Epithelial cell of esophagus (primary cell): ENCODE measurements at regions not wholly inside any gene's neighbourhood (a gene's known extent, or its start where the extent isn't known, plus 50 kb on each side); places are given as distances from the start of the nearest gene placed in this dataset.

Source experiments
- DNase-seq: peaks from one replicate; pipeline ENCODE4 v3.0.0; 2010; ENCODE audit warnings: low read depth
- H3K4me3 ChIP-seq: 2 replicates; pipeline ENCODE4 v1.5.1; 2011; ENCODE audit warnings: mild to moderate bottlenecking, low read length, control low read depth
- TF ChIP-seq, protein P1 (sequence below): IDR thresholded peaks from 2 replicates; pipeline ENCODE4 v1.5.1; 2011; ENCODE audit warnings: low read depth, mild to moderate bottlenecking, low read length, control low read depth, inconsistent platforms; ENCODE audit not compliant: insufficient read depth; ENCODE audit errors: missing control alignments

- TF ChIP-seq, protein P1, sequence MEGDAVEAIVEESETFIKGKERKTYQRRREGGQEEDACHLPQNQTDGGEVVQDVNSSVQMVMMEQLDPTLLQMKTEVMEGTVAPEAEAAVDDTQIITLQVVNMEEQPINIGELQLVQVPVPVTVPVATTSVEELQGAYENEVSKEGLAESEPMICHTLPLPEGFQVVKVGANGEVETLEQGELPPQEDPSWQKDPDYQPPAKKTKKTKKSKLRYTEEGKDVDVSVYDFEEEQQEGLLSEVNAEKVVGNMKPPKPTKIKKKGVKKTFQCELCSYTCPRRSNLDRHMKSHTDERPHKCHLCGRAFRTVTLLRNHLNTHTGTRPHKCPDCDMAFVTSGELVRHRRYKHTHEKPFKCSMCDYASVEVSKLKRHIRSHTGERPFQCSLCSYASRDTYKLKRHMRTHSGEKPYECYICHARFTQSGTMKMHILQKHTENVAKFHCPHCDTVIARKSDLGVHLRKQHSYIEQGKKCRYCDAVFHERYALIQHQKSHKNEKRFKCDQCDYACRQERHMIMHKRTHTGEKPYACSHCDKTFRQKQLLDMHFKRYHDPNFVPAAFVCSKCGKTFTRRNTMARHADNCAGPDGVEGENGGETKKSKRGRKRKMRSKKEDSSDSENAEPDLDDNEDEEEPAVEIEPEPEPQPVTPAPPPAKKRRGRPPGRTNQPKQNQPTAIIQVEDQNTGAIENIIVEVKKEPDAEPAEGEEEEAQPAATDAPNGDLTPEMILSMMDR = no peak
- DNase-seq = no peak
Observed at GRCh38 chrX:6738518-6739470, 203.9 kb upstream of the VCX3A start.

DNA sequence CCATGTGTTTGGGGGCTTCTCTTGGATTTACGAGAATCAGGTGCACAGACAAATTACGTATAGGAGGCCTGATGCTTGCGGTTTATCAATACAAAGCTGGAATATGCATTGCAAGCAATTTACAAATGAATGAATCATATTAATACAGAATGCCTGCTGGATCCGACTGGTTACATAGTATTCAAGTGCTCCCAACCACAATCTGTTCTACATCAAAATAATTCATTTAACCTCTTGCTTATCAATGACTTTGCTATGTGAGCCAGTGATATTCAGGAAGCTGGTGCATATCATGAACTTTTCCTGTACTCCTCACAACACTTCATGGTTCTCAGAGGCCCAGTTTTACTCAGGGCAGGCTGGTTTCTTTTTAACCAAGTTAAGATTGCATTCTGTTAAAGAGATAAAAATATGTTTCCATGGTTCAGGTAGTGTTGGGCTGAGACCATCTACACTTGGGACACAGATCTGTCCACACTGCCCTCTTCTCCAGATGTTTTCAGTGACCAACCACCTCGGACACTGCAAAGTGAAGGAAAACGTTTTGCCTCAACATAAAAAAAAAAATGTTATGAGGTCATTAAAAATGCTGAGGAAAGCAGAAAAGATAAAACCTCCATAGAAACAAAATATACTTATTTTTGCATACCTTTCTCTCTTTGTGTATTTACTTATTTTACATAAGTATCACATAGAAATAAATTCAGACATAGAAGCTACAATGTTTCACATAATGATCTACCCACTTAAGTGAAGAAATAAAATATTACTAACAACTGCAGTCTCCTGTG is 200.1 kb upstream of the VCX3A start:
- no peak for DNase-seq
- TF ChIP-seq, protein P1 = no peak
- H3K4me3 ChIP-seq = no peak overlapping the region

More at GRCh38 chrX:6738518-6739470, 203.9 kb upstream of the VCX3A start:
- no peak overlapping the region for H3K4me3 ChIP-seq

DNA sequence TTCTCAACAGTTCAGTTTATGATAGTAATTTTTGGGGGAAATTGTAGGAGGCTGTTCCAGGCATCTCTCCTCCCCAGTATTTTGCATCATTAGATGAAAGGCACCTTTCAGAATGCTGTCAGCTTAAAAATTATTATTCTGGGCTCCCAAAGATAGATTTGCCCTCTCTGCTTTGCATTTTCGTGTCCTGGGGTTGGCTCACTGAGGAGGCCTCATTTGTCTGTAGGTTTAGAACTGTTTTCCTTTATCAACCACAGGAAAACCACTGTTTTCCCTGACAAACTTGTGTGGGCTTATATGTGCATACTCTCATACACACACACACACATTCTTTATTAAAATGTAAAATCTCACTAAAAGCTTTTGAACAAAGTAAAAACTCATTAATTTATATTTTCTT is 197.2 kb upstream of the VCX3A start:
- DNase-seq = no peak
- TF ChIP-seq, protein P1 = no peak
- no peak overlapping the region for H3K4me3 ChIP-seq

DNA sequence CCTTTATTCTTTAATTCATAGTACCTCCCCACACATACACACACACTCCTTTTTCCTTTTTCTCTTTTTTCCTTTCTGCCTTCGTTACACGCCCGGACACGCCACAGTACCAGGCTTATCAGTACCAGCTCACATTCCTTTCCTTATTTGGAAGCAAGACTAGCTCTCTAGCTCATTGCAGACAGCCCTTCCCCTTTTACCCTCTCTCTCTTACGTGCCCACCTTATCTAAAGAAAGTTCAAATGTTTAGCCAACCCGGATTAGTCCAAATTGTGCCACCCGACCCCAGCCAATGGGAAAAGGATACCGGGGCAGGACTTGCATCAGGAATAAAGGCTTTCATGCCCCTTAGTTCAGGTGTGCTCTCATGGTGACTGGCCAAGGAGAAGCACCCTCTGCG is 194.7 kb upstream of the VCX3A start:
- peak; percentile 43 for DNase-seq
- no peak overlapping the region for H3K4me3 ChIP-seq
- TF ChIP-seq, protein P1 = no peak

DNA sequence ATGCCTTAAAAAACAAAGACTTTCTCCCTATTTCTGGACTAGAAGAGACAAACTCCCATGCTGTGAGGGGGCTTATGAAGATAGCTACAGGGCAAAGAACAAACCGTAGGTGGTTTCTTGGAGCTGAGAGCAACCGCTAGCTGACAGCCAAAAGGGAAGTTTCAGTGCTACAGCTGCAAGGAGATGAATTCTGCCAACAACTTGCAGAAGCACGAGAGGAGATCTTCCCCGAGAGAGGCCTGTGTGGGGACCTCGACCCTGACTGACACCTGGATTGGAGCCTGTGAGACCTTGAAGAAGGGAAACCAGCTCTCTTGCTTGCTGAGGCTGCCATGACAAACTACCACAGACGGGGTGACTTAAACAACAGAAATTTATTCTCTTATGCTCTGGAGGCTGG is 183.8 kb upstream of the VCX3A start:
- no peak for DNase-seq
- TF ChIP-seq, protein P1 = no peak
- H3K4me3 ChIP-seq = no peak overlapping the region

DNA sequence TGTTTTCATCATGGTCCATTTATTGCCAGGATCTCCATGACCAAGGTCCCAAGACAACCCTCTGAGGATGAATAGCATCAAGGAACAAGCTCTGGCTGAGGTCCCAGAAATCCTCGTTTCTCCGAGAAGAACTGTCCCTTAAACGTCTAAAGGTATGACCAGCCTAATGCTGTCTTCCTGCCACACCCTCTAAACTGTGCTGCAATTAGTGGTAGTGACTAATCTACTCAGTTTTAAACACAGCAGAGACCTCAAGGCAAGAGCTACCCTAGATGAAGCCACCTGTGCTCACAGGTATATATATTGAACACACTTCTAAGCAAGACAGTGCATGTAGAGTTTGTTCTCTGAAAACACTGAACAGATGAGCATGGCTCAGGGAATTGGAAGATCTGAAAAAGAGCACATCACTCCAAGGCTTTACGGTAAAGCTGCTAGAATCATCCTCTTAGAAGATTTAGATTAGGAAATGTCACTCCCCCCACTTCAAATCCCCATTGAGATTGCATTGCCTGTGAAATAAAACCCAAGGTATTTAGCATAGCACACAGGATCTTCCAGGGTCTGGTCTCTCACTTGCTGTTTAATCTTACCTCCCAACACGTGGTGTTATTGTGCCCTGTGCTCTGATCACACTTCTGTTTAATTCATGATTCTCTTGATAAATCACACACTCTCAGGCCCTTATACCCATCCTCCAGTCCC is 173.9 kb upstream of the VCX3A start:
- no peak overlapping the region for H3K4me3 ChIP-seq
- TF ChIP-seq, protein P1 = no peak
- peak; percentile 39 for DNase-seq
